GM10248 (cell line): ENCODE measurements at regions not wholly inside any gene's neighbourhood (a gene's known extent, or its start where the extent isn't known, plus 50 kb on each side); places are given as distances from the start of the nearest gene placed in this dataset.

Experiments
- CTCF ChIA-PET: fragments of 300-600 bp; sonication (Branson Sonifier 250); formaldehyde crosslinking; extraction: SDS; loops from one replicate; lab custom pipeline; 2021; ENCODE audit warnings: antibody characterized with exemption; lab: Yijun Ruan, JAX
- POLR2A ChIA-PET: fragments of 350-650 bp; sonication (Branson Sonifier 250); formaldehyde crosslinking; extraction: SDS; loops from one replicate; lab custom pipeline; 2020; ENCODE audit warnings: antibody characterized with exemption; lab: Yijun Ruan, JAX
- DNase-seq: peaks from one replicate; pipeline ENCODE4 v3.0.0; 2012; ENCODE audit errors: extremely low spot score
- CTCF ChIP-seq: IDR thresholded peaks from 2 replicates; pipeline ENCODE4 v1.5.1; 2012; ENCODE audit warnings: mild to moderate bottlenecking, low read depth; ENCODE audit errors: extremely low read depth, missing control alignments, control extremely low read depth

GRCh38 chr6:40265615-40266014 is 321.5 kb downstream of the LRFN2 start:
- ChIA-PET CTCF (interaction anchor here (1.0 to 1.2 kb wide), 2 partner anchors 10 to 37 kb away, joined by 3 to 4 read pairs; no protein-coding TSS in a partner anchor), POLR2A (no interaction called here)
- no peak for DNase-seq
- no peak for TF ChIP-seq CTCF

- no peak for TF ChIP-seq CTCF
- no peak for DNase-seq
- ChIA-PET CTCF (no interaction called here), POLR2A (no interaction called here)
Measured at GRCh38 chr6:40263970-40264369, 323.2 kb downstream of the LRFN2 start.

DNA sequence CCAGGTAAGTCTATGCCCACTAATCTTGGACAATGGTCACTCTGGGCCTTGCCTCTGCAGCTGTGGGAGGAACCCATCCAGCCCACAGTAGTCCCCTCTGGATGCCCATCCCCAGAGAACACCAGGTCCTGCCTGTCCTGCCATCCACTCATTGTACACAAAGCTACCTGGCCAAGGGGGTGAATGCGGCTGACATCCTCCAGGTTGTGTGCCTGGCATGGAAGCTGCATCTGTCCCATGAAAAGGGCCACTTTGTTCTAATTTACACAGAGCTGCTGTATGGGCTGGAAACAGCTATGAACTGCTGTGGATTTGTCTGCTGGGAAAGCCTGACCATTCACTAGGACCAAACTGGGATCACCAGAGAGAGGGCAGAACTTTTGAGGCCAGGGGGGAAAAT is 324.8 kb downstream of the LRFN2 start:
- no peak for DNase-seq
- no peak for TF ChIP-seq CTCF
- ChIA-PET CTCF (no interaction called here), POLR2A (no interaction called here)

GRCh38 chr6:40258531-40258930 is 324.3 kb upstream of the MOCS1 start:
- DNase-seq, result no peak
- POLR2A ChIA-PET, result no interaction called here
- TF ChIP-seq CTCF, result no peak

DNA sequence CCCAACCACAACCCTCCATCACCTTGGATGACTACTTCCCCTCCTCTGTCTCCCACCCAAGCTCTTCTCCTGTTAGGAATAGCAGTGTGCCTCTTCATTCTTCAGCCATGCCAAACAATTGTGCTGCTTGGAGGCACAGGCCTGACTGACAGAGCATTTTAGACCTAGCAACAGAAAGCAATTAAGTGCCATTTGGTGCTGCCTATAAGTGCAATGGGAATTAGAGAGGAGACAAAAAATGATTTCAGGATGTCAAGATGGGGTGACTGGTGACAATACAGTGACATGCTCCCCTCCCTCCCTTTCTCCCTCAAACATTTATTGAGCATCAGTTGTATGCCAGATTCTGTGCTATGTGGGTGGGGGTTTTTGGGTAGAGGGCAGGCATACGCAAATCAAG is 322.6 kb upstream of the MOCS1 start:
- no peak for TF ChIP-seq CTCF

More at GRCh38 chr6:40258531-40258930, 324.3 kb upstream of the MOCS1 start:
- CTCF ChIA-PET, result no interaction called here

GRCh38 chr6:40256224-40256623 is 322.0 kb upstream of the MOCS1 start:
- no peak for DNase-seq
- TF ChIP-seq CTCF, result no peak
- ChIA-PET POLR2A (no interaction called here), CTCF (interaction anchor here (1.4 kb wide), 1 partner anchor 9 kb away, joined by 4 read pairs; no protein-coding TSS in a partner anchor)

More for the DNA sequence above, 322.6 kb upstream of the MOCS1 start:
- no peak for DNase-seq
- POLR2A ChIA-PET, result no interaction called here
- CTCF ChIA-PET, result no interaction called here

- no peak for TF ChIP-seq CTCF
- POLR2A ChIA-PET, result no interaction called here
- no peak for DNase-seq
- CTCF ChIA-PET, result interaction anchor here (1.3 kb wide), 1 partner anchor 10 kb away, joined by 3 read pairs; no protein-coding TSS in a partner anchor
Measured at GRCh38 chr6:40253420-40253819, 319.2 kb upstream of the MOCS1 start.
